ENCODE measurements at regions not wholly inside any gene's neighbourhood (a gene's known extent, or its start where the extent isn't known, plus 50 kb on each side); places are given as distances from the start of the nearest gene placed in this dataset.

GRCh38 chr6:23420659-23421350, 705.2 kb upstream of the NRSN1 start:
- Histone ChIP-seq H2BK20ac (ENCODE audit: low read depth, low read length) (no peak overlapping the region), H3K9ac (ENCODE audit: low read depth, low read length) (no peak overlapping the region), H3K36me3 (ENCODE audit: control insufficient read depth, insufficient read depth, low read length) (no peaks in the 10 kb centered on the region), H3K79me1 (ENCODE audit: low read depth in 1 of 2, low read length in 2 of 2) (no peaks in the 10 kb centered on the region), H3K23ac (ENCODE audit: low read depth, low read length) (no peak overlapping the region), H2BK5ac (ENCODE audit: low read depth, low read length, poor library complexity, severe bottlenecking) (no peak overlapping the region), H3K27me3 (ENCODE audit: control insufficient read depth, insufficient read depth, low read length) (no peaks in the 10 kb centered on the region), H4K5ac (ENCODE audit: low read depth, low read length) (no peak overlapping the region), H2AK5ac (ENCODE audit: low read depth, low read length) (no peak overlapping the region), H4K8ac (ENCODE audit: low read depth in 2 of 2, low read length in 2 of 2) (no peak overlapping the region), H2BK120ac (ENCODE audit: low read depth, low read length) (no peak overlapping the region), H2AK9ac (replicated peaks; ENCODE audit: low read depth, low read length, poor library complexity) (no peak overlapping the region), H3K56ac (ENCODE audit: extremely low read depth, insufficient read depth, low read length) (no peak overlapping the region), H2AFZ (replicated peaks; ENCODE audit: low read length, poor library complexity) (no peak overlapping the region), H2BK15ac (ENCODE audit: low read depth, low read length) (no peak overlapping the region), H3K4me3 (ENCODE audit: insufficient read depth, low read depth, low read length) (no peak overlapping the region), H3K9me3 (ENCODE audit: control insufficient read depth, insufficient read depth, low read length) (no peaks in the 10 kb centered on the region), H3K9me1 (ENCODE audit: insufficient read depth, low read length) (no peaks in the 10 kb centered on the region), H3K4me2 (ENCODE audit: low read depth, low read length) (no peak overlapping the region), H3K27ac (ENCODE audit: insufficient read depth, low read length) (no peak overlapping the region), H4K20me1 (ENCODE audit: insufficient read depth, low read length) (no peaks in the 10 kb centered on the region), H3K4ac (ENCODE audit: low read depth, low read length) (no peak overlapping the region), H4K91ac (ENCODE audit: insufficient read depth, low read depth, low read length) (no peak overlapping the region), H3K14ac (replicated peaks; ENCODE audit: low read depth, low read length) (no peak overlapping the region), H3K4me1 (ENCODE audit: control insufficient read depth, insufficient read depth, low read length) (no peaks in the 10 kb centered on the region), H3K18ac (ENCODE audit: low read depth, low read length) (no peak overlapping the region)
- no peak for ATAC-seq (ENCODE audit: low read depth)
- TF ChIP-seq NFE2L2 (IDR thresholded peaks at IDR 0.05; ENCODE audit: low read depth, low read length) (no peak), RFX5 (IDR thresholded peaks at IDR 0.05; ENCODE audit: low read depth, low read length) (no peak), CTCF (conservative IDR thresholded peaks at IDR 0.05; ENCODE audit: low read depth, low read length) (no peak), FOS (IDR thresholded peaks at IDR 0.05; ENCODE audit: low read depth, low read length) (no peak), POLR2A (IDR thresholded peaks at IDR 0.05; ENCODE audit: low read depth, low read length) (no peak), USF2 (IDR thresholded peaks at IDR 0.05; ENCODE audit: low read depth, low read length) (no peak)
- in situ Hi-C loops (cut with MboI; ENCODE audit: low sequenced_read_pairs) (no loop called here), intact Hi-C loops (cut with micrococcal nuclease) (no loop called here), dilution Hi-C loops (cut with HindIII; ENCODE audit: low sequenced_read_pairs, unreplicated experiment) (no loop called here)
- WGBS, 2 experiments (ENCODE audit: extremely low coverage in 2 of 2, insufficient read length in 1 of 2), result 67% methylated on average over 1 of the region's 4 CpGs; no CpG with 5 or more reads in 1 of the 2 experiments
- ChIA-PET CTCF (no interaction called here), POLR2A (ENCODE audit: unreplicated experiment) (no interaction called here)
- DNase-seq, result no peak
- no TSS peak for BruUV-seq (replicated peaks)
